Esophagus squamous epithelium (tissue), 5 donors: ENCODE measurements at regions not wholly inside any gene's neighbourhood (a gene's known extent, or its start where the extent isn't known, plus 50 kb on each side); places are given as distances from the start of the nearest gene placed in this dataset.

Experiments used
- DNase-seq: peaks from one replicate; lab custom pipeline; 2025; lab: John Stamatoyannopoulos, UW
- H3K27ac ChIP-seq, 4 donors: fragments of 200-600 bp; sonication (generic); one replicate each; pipeline ENCODE4 v1.5.1; 2016 to 2019; ENCODE audit warnings: mild to moderate bottlenecking in 1 of 4
- H3K27me3 ChIP-seq, 4 donors: fragments of 200-600 bp; sonication (generic); 1 replicate in 3 of 4; 2 replicates in 1 of 4; pipeline versions ENCODE4 v1.5.1 to v1.6.0; 2017 to 2021; ENCODE audit warnings: antibody characterized with exemption in 1 of 4
- H3K36me3 ChIP-seq, 3 donors: fragments of 200-600 bp; sonication (generic); one replicate each; pipeline ENCODE4 v1.5.1; 2016 to 2019
- H3K4me1 ChIP-seq, 3 donors: fragments of 200-600 bp; sonication (generic); one replicate each; pipeline ENCODE4 v1.5.1; 2017 to 2019
- H3K4me3 ChIP-seq, 4 donors: fragments of 200-600 bp; sonication (generic); 1 replicate in 3 of 4; 2 replicates in 1 of 4; pipeline ENCODE4 v1.5.1; 2016 to 2019; ENCODE audit warnings: mild to moderate bottlenecking in 2 of 4, moderate library complexity in 1 of 4
- H3K9me3 ChIP-seq, 3 donors: fragments of 200-600 bp; sonication (generic); one replicate each; pipeline ENCODE4 v1.5.1; 2016 to 2019
- CTCF ChIP-seq, 6 experiments: fragments of 450-650 bp in 4 of 6; fragments of 200-600 bp in 2 of 6; sonication (generic) in 2 of 6; IDR thresholded peaks; one replicate each; pipeline ENCODE4 v1.5.1; 2016 to 2019; ENCODE audit warnings: antibody characterized with exemption in 6 of 6, mild to moderate bottlenecking in 4 of 6, moderate library complexity in 4 of 6
- POLR2A ChIP-seq, 4 donors: fragments of 450-650 bp; IDR thresholded peaks; one replicate each; pipeline ENCODE4 v1.6.1; 2017; ENCODE audit warnings: antibody characterized with exemption in 4 of 4, mild to moderate bottlenecking in 4 of 4, moderate library complexity in 3 of 4
- WGBS, 2 donors: methylation state at CpG; one replicate each; pipeline ENCODE4 v1.1.5; 2018; 5-methylcytosine and 5-hydroxymethylcytosine counted together
- intact Hi-C: fragments of 100-400 bp; cut with DNase I; formaldehyde crosslinking; loops from one replicate; pipeline ENCODE4 v1.15.0; 2022
- donor health status: DM: yes; HTN: yes; CAD: no.

GRCh38 chr20:59376109-59376841 lies 75.9 kb downstream of the EDN3 start:
- TF ChIP-seq CTCF (IDR thresholded peaks at IDR 0.05): no peak
- no peak for TF ChIP-seq POLR2A (IDR thresholded peaks at IDR 0.05)
- no peaks in the 10 kb centered on the region for H3K36me3 ChIP-seq
- no peak for DNase-seq
- WGBS, 2 donors: 58 to 69% methylated on average over 10 to 12 of the region's 13 CpGs
- intact Hi-C loops: no loop called here
- peaks cover 0 to 28% (median 0%) of the 10 kb centered on the region in 4 donors for H3K27me3 ChIP-seq
- H3K4me1 ChIP-seq: peaks cover 0 to 18% (median 7%) of the 10 kb centered on the region in 3 donors
- no peak overlapping the region for H3K27ac ChIP-seq
- H3K4me3 ChIP-seq: no peak overlapping the region
- no peaks in the 10 kb centered on the region for H3K9me3 ChIP-seq

GRCh38 chr20:59376998-59377397 lies 76.6 kb downstream of the EDN3 start:
- Histone ChIP-seq H3K27ac (no peak overlapping the region), H3K36me3 (no peaks in the 10 kb centered on the region), H3K4me3 (no peak overlapping the region), H3K9me3 (no peaks in the 10 kb centered on the region), H3K27me3 (peaks cover 0 to 34% (median 0%) of the 10 kb centered on the region in 4 donors), H3K4me1 (peaks cover 0 to 26% (median 7%) of the 10 kb centered on the region in 3 donors)
- no peak for DNase-seq
- no peak for TF ChIP-seq CTCF (IDR thresholded peaks at IDR 0.05)
- no peak for TF ChIP-seq POLR2A (IDR thresholded peaks at IDR 0.05)
- 72 to 73% methylated on average over 8 of the region's 8 CpGs for WGBS, 2 donors
- intact Hi-C loops: no loop called here

DNA sequence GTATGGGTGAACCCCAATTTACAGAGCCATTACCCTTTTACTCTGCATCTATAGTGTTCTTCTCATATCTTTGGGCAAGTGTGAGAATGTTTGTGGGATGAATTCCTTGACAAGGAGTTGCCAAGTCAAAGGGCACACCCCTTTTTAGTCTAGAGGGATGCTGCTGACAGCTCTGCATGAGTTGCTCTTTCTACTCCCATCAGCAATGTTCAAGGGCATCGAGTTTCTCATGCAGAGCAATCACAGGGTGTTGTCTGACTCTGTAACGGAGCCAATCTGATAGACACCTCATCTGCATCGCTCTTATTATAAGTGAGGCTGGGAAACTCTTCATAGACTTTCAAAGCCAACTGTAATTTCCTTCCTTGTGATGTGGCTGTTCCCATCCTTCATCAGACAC lies 77.4 kb downstream of the EDN3 start:
- no peak for DNase-seq
- intact Hi-C loops: no loop called here
- Histone ChIP-seq H3K9me3 (no peaks in the 10 kb centered on the region), H3K36me3 (no peaks in the 10 kb centered on the region), H3K4me1 (peaks cover 0 to 34% (median 7%) of the 10 kb centered on the region in 3 donors), H3K27me3 (peaks cover 0 to 41% (median 0%) of the 10 kb centered on the region in 4 donors), H3K27ac (no peak overlapping the region), H3K4me3 (no peak overlapping the region)
- 73 to 76% methylated on average over 2 to 3 of the region's 3 CpGs for WGBS, 2 donors
- TF ChIP-seq CTCF (IDR thresholded peaks at IDR 0.05) (no peak), POLR2A (IDR thresholded peaks at IDR 0.05) (no peak)

- Histone ChIP-seq H3K4me3 (no peak overlapping the region), H3K9me3 (no peaks in the 10 kb centered on the region), H3K27me3 (peaks cover 0 to 45% (median 0%) of the 10 kb centered on the region in 4 donors), H3K36me3 (no peaks in the 10 kb centered on the region), H3K4me1 (peaks cover 0 to 40% (median 7%) of the 10 kb centered on the region in 3 donors), H3K27ac (no peak overlapping the region)
- 70 to 100% methylated on average over 1 of the region's 1 CpG for WGBS, 2 donors
- TF ChIP-seq POLR2A (IDR thresholded peaks at IDR 0.05): no peak
- intact Hi-C loops: no loop called here
- DNase-seq: no peak
Observed at GRCh38 chr20:59378396-59378795, 78.0 kb downstream of the EDN3 start.

DNA sequence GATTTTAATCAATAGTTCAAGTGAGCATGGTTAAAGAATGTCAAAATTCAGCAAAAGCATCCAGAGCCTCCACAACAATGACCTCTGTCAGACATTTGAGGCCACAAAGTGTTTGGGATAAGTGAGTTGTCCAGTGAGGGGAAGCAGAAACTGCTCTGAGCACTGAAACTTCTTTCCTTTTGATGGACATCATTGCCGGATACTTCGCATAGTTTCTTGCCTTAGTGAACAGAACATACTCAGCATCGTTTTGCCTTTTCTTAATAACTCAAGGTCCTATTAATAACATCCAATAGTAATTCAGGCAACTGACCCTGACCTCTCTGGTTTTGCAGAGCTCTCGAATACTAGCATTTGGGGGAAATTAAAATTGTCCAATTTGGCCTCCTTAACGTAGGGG lies 78.6 kb downstream of the EDN3 start:
- H3K27ac ChIP-seq: no peak overlapping the region
- TF ChIP-seq POLR2A (IDR thresholded peaks at IDR 0.05) (no peak), CTCF (IDR thresholded peaks at IDR 0.05) (no peak)
- no peaks in the 10 kb centered on the region for H3K9me3 ChIP-seq
- WGBS, 2 donors: 74 to 77% methylated on average over 5 of the region's 5 CpGs
- intact Hi-C loops: no loop called here
- H3K4me1 ChIP-seq: peaks cover 0 to 41% (median 7%) of the 10 kb centered on the region in 3 donors
- H3K36me3 ChIP-seq: no peaks in the 10 kb centered on the region
- DNase-seq: no peak
- H3K27me3 ChIP-seq: peaks cover 0 to 42% (median 0%) of the 10 kb centered on the region in 4 donors
- H3K4me3 ChIP-seq: no peak overlapping the region
